Spinal cord (tissue), 9 donors: ENCODE measurements at regions not wholly inside any gene's neighbourhood (a gene's known extent, or its start where the extent isn't known, plus 50 kb on each side); places are given as distances from the start of the nearest gene placed in this dataset.

Source experiments
- DNase-seq, 6 donors: peaks; one replicate each; pipeline versions ENCODE4 v3.0.0 to v3.0.0-alpha.2; 2013 to 2015; ENCODE audit warnings: low spot score in 6 of 6, low read depth in 4 of 6
- H3K27ac ChIP-seq: one replicate; pipeline ENCODE4 v1.5.1; 2013; ENCODE audit warnings: low read depth, low read length, control low read depth
- H3K27me3 ChIP-seq: one replicate; pipeline ENCODE4 v1.6.1; 2013; ENCODE audit warnings: low read length; ENCODE audit not compliant: control insufficient read depth, insufficient read depth
- H3K36me3 ChIP-seq: one replicate; pipeline ENCODE4 v1.6.1; 2013; ENCODE audit warnings: low read length; ENCODE audit not compliant: control insufficient read depth, insufficient read depth
- H3K4me1 ChIP-seq: one replicate; pipeline ENCODE4 v1.6.1; 2013; ENCODE audit warnings: low read length; ENCODE audit not compliant: control insufficient read depth, insufficient read depth
- H3K4me3 ChIP-seq: one replicate; pipeline ENCODE4 v1.5.1; 2013; ENCODE audit warnings: low read depth, low read length, control low read depth
- H3K9me3 ChIP-seq: one replicate; pipeline ENCODE4 v1.6.1; 2013; ENCODE audit warnings: low read length; ENCODE audit not compliant: control insufficient read depth, insufficient read depth
- WGBS: methylation state at CpG from one replicate; pipeline ENCODE4 v1.1.5; 2013; ENCODE audit warnings: missing lambda C conversion rate; ENCODE audit not compliant: insufficient coverage; 5-methylcytosine and 5-hydroxymethylcytosine counted together
- donor health status: healthy.

DNA sequence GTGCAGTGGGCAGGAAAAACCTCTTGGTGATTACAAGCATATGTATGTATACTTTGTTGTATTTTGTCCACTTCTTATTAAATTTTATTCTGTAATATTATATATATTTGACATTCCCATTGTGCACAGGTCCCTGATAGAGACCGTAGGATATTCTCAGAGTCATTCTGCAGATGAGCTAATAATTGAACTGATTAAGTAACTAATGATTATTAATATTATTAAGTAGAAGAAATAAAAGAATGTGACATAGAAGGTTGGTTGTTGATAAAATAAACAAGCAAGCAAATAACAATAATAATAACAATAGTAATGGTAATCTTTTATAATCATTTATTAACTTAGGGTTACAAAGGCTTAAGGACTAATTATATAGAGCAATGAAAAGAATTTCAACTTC is 780.6 kb upstream of the ZWINT start:
- Histone ChIP-seq H3K9me3 (peaks cover 1% of the 10 kb centered on the region), H3K27ac (no peak overlapping the region), H3K4me1 (no peaks in the 10 kb centered on the region), H3K36me3 (no peaks in the 10 kb centered on the region), H3K4me3 (no peak overlapping the region), H3K27me3 (no peaks in the 10 kb centered on the region)
- WGBS, result no CpG with 5 or more reads among the region's 1 CpG
- no peak for DNase-seq

DNA sequence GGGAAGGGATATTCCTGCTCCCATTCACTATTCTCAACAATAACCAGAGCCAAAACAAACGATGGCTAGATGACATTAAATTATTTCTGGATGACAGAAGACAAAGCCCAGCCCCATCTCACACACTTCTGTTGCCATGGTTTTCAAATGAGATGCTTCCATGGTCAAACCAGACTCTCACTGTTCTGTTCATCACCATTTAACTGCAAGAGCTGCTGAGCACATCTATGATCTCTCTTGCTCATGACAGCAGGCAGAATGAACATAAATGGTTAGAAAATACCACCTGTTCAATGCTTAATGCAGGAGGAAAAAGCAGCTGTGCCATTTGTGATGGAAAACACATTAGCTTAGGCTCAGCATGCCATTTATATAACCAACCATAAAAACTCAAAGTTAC is 758.6 kb upstream of the ZWINT start:
- H3K27ac ChIP-seq, result no peak overlapping the region
- no peak overlapping the region for H3K4me3 ChIP-seq
- DNase-seq, result peak in 1 of 6 donors; percentile 26
- H3K9me3 ChIP-seq, result no peaks in the 10 kb centered on the region
- H3K4me1 ChIP-seq, result no peaks in the 10 kb centered on the region
- WGBS, result no CpG with 5 or more reads among the region's 1 CpG
- no peaks in the 10 kb centered on the region for H3K27me3 ChIP-seq
- no peaks in the 10 kb centered on the region for H3K36me3 ChIP-seq

DNA sequence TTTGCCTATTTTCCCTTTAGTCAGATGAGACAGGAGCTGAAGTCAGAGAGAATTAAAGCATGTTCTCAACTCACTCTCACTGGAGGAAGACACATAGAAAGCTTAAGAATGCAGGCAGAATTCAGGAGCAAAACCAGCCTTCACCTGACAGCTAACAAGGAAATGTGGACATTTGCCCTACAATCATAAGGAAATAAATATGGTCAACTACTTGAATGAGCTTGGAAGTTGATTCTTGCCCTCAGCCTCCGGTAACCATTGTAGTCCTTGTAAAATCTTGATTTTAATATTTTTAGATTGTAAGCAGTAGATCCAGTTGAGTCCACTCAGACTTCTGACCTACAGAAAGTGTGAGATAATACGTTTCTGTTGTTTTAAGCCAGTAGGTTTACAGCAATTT is 752.5 kb upstream of the ZWINT start:
- no peaks in the 10 kb centered on the region for H3K9me3 ChIP-seq
- no peak for DNase-seq
- WGBS, result no CpG with 5 or more reads among the region's 2 CpGs

DNA sequence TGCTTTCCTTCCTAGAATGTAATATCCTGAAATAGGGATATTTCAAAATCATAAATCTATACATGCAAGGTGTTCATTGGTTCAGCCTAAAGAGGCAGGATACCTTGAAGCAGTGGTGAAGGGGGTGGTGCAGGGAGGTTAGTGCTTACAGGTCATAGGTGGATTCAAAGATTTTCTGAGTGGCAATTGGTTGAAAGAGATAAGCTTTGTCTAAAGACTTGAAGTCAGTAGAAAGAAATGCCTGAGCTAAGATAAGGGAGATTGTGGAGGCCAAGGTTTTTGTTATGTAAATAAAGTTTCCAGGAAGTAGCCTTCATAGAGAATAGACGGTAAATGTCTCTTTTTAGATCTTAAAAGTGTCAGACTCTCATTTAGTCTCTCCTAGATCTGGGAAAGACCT is 741.2 kb upstream of the ZWINT start:
- no peak for DNase-seq
- no CpG with 5 or more reads among the region's 1 CpG for WGBS
- no peaks in the 10 kb centered on the region for H3K9me3 ChIP-seq
- no peak overlapping the region for H3K27ac ChIP-seq
- no peaks in the 10 kb centered on the region for H3K4me1 ChIP-seq
- H3K4me3 ChIP-seq, result no peak overlapping the region
- H3K27me3 ChIP-seq, result no peaks in the 10 kb centered on the region
- no peaks in the 10 kb centered on the region for H3K36me3 ChIP-seq

More for the DNA sequence above, 752.5 kb upstream of the ZWINT start:
- no peaks in the 10 kb centered on the region for H3K4me1 ChIP-seq
- H3K27me3 ChIP-seq, result no peaks in the 10 kb centered on the region
- no peaks in the 10 kb centered on the region for H3K36me3 ChIP-seq
- no peak overlapping the region for H3K4me3 ChIP-seq
- no peak overlapping the region for H3K27ac ChIP-seq

DNA sequence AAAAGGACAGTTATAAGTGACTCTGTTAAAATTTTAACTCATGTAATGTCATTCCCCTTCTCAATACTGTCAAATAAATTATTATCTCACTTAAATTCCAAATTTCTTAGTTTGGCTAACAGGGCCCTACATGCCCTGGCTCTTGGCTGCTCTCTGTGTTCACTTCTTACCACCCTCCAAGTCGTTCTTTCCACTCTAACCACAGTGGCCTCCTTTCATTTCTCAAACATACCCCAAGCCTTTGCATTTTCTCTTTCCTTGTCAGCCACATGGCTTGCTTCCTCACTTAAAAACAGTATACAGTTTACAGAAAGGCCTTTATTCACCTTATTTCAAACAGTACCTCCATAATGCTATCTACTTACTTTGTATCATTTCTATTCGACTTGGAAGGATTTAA is 737.1 kb upstream of the ZWINT start:
- Histone ChIP-seq H3K36me3 (no peaks in the 10 kb centered on the region), H3K27me3 (no peaks in the 10 kb centered on the region), H3K4me3 (no peak overlapping the region), H3K4me1 (no peaks in the 10 kb centered on the region), H3K27ac (no peak overlapping the region), H3K9me3 (peaks cover 2% of the 10 kb centered on the region)
- no peak for DNase-seq
- 70% methylated on average over 1 of the region's 2 CpGs for WGBS

DNA sequence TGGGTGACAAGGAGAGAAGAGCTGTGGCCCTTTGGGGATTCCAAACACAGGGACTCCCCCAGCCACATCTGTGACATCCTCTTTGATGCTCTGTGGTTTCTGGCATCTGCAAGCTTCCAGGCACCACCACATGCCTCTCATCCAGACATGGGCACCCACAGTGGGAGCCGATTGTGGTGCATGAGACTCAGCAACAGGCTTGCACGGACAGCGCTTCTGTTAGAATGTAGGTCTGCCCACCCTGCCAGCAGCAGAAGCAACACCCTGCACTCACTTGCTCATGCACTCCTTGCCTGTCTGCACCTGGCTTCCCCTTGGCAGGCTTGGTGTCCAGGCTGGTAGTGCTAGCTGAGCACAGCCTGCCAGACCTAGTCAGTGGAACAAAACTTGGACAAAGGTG is 735.0 kb upstream of the ZWINT start:
- no peaks in the 10 kb centered on the region for H3K4me1 ChIP-seq
- no peak overlapping the region for H3K4me3 ChIP-seq
- H3K27ac ChIP-seq, result no peak overlapping the region
- no peaks in the 10 kb centered on the region for H3K27me3 ChIP-seq
- H3K36me3 ChIP-seq, result no peaks in the 10 kb centered on the region
- DNase-seq, result no peak
- 97% methylated on average over 3 of the region's 3 CpGs for WGBS
- H3K9me3 ChIP-seq, result peaks cover 2% of the 10 kb centered on the region

DNA sequence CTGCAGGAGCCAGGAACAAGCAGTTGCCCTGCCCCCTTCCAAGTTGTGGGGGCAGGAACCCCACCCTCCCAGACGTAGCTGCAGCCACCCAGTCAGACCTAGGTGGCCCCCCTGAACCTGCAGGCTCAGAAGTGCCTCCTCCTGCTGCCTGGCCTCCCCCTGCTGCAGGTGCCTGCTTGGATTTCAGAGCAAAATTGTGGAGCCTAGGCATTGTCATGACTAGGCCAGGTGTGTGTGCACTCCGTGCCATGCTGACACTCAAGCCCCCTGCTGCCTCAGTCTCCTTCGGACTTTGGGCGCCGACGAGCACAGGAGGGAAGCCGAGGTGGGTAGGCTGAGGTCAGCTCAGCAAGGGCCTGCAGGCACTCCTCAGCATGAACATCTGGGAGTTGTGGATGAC is 733.9 kb upstream of the ZWINT start:
- Histone ChIP-seq H3K9me3 (peaks cover 2% of the 10 kb centered on the region), H3K4me3 (no peak overlapping the region), H3K36me3 (no peaks in the 10 kb centered on the region), H3K4me1 (no peaks in the 10 kb centered on the region), H3K27me3 (no peaks in the 10 kb centered on the region), H3K27ac (no peak overlapping the region)
- 95% methylated on average over 7 of the region's 7 CpGs for WGBS
- no peak for DNase-seq

DNA sequence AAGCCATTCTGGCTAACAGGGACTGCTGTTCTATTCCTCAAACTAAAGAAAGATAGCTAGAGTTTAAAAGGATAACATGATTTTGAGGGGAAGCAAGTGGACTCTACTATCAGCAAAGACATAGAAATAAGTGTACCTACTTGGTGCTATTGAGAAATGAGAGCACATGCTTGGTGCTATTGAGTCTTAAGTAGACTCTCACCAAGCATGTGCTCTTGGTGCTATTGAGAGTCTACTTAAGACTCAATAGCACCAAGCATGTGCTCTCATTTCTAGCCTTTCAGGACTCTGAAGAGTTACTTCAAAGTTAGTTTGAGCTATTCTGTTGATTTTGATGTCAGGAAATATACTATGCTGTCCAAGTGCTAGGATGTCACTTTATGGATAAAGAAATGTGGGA is 733.0 kb upstream of the ZWINT start:
- DNase-seq, result no peak
- Histone ChIP-seq H3K36me3 (no peaks in the 10 kb centered on the region), H3K27me3 (no peaks in the 10 kb centered on the region), H3K4me1 (no peaks in the 10 kb centered on the region), H3K9me3 (peaks cover 2% of the 10 kb centered on the region), H3K27ac (no peak overlapping the region), H3K4me3 (no peak overlapping the region)

DNA sequence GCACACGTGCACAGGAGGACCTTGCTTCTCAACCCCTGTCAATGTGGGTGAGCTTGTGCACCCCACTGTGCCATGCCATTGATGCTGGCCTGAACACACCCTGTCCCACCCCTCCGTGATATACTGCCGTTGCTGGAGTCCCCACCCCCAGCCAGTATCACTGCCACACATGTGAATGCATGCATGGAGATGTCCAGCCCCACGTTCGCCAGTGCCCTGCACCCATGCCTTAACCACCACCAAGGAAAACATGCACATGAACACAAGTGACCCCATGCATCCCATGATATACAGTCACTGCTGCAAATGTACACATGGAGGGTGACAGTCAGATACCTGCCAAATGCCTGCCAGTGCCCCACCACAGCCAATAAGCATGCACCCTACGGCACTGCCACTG is 692.5 kb upstream of the ZWINT start:
- Histone ChIP-seq H3K27me3 (no peaks in the 10 kb centered on the region), H3K36me3 (no peaks in the 10 kb centered on the region), H3K4me3 (no peak overlapping the region), H3K9me3 (no peaks in the 10 kb centered on the region), H3K27ac (no peak overlapping the region), H3K4me1 (no peaks in the 10 kb centered on the region)
- no peak for DNase-seq
- 96% methylated on average over 6 of the region's 6 CpGs for WGBS

DNA sequence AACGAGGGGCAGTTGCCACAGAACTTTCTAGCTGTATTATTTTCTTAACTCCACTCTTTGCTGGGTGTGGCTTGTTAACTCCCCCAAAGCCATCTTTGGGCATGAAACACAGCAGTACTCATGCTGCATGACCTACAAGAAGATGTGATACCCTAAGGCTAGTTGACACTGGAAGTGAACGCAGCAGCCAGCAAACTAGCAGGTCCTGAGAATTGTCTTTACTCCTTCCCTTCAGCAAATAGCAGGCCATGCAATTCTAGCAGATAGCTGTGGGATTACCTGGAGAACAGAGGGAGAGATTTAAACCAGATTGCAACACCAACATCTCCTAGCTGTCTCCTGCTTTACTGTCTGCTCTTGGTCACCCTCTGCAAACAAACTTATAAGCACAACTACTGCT is 688.0 kb upstream of the ZWINT start:
- Histone ChIP-seq H3K4me3 (no peak overlapping the region), H3K4me1 (no peaks in the 10 kb centered on the region), H3K36me3 (no peaks in the 10 kb centered on the region), H3K27me3 (no peaks in the 10 kb centered on the region), H3K27ac (no peak overlapping the region), H3K9me3 (no peaks in the 10 kb centered on the region)
- DNase-seq, result no peak
- no CpG with 5 or more reads among the region's 2 CpGs for WGBS
